ENCODE measurements at regions not wholly inside any gene's neighbourhood (a gene's known extent, or its start where the extent isn't known, plus 50 kb on each side); places are given as distances from the start of the nearest gene placed in this dataset.
"Not testable (repeated sequence)": the region's sequence is repeated elsewhere in the genome, so short reads cannot be mapped to it uniquely, and the experiment has no call there.

- ChIA-PET CTCF (no interaction called here), POLR2A (no interaction called here)
- no peak for DNase-seq (ENCODE audit: low read depth)
- H3K27me3 ChIP-seq (ENCODE audit: control insufficient read depth, insufficient read depth, low read length): no peaks in the 10 kb centered on the region
- H3K4me3 ChIP-seq (ENCODE audit: low read depth, low read length): no peak overlapping the region
- TF ChIP-seq CTCF (IDR thresholded peaks at IDR 0.05; ENCODE audit: insufficient read depth, low read depth, low read length): no peak
- H3K36me3 ChIP-seq (ENCODE audit: control insufficient read depth, insufficient read depth, low read length): no peaks in the 10 kb centered on the region
Observed at GRCh38 chr1:95770581-95770980, 536.6 kb downstream of the RWDD3 start.

GRCh38 chr1:95778217-95778616 lies 544.2 kb downstream of the RWDD3 start:
- TF ChIP-seq CTCF (IDR thresholded peaks at IDR 0.05; ENCODE audit: insufficient read depth, low read depth, low read length): no peak
- Histone ChIP-seq H3K36me3 (ENCODE audit: control insufficient read depth, insufficient read depth, low read length) (no peaks in the 10 kb centered on the region), H3K27me3 (ENCODE audit: control insufficient read depth, insufficient read depth, low read length) (no peaks in the 10 kb centered on the region), H3K4me3 (ENCODE audit: low read depth, low read length) (no peak overlapping the region)
- no peak for DNase-seq (ENCODE audit: low read depth)
- POLR2A ChIA-PET: no interaction called here
- CTCF ChIA-PET: interaction anchor here (1.1 kb wide), 1 partner anchor 24 kb away, joined by 3 read pairs; no protein-coding TSS in a partner anchor

GRCh38 chr1:95780836-95781235 lies 546.8 kb downstream of the RWDD3 start:
- Histone ChIP-seq H3K4me3 (ENCODE audit: low read depth, low read length) (no peak overlapping the region), H3K36me3 (ENCODE audit: control insufficient read depth, insufficient read depth, low read length) (no peaks in the 10 kb centered on the region), H3K27me3 (ENCODE audit: control insufficient read depth, insufficient read depth, low read length) (no peaks in the 10 kb centered on the region)
- TF ChIP-seq CTCF (IDR thresholded peaks at IDR 0.05; ENCODE audit: insufficient read depth, low read depth, low read length): no peak
- POLR2A ChIA-PET: no interaction called here
- CTCF ChIA-PET: no interaction called here
- no peak for DNase-seq (ENCODE audit: low read depth)

GRCh38 chr1:95790136-95790535 lies 556.1 kb downstream of the RWDD3 start:
- ChIA-PET CTCF (no interaction called here), POLR2A (no interaction called here)

GRCh38 chr1:95793893-95794292 lies 559.9 kb downstream of the RWDD3 start:
- no peak for TF ChIP-seq CTCF (IDR thresholded peaks at IDR 0.05; ENCODE audit: insufficient read depth, low read depth, low read length)
- H3K4me3 ChIP-seq (ENCODE audit: low read depth, low read length): no peak overlapping the region
- ChIA-PET CTCF (no interaction called here), POLR2A (no interaction called here)
- DNase-seq (ENCODE audit: low read depth): no peak
- H3K36me3 ChIP-seq (ENCODE audit: control insufficient read depth, insufficient read depth, low read length): no peaks in the 10 kb centered on the region
- H3K27me3 ChIP-seq (ENCODE audit: control insufficient read depth, insufficient read depth, low read length): no peaks in the 10 kb centered on the region

More at GRCh38 chr1:95790136-95790535, 556.1 kb downstream of the RWDD3 start:
- H3K4me3 ChIP-seq (ENCODE audit: low read depth, low read length): no peak overlapping the region
- DNase-seq (ENCODE audit: low read depth): no peak
- no peaks in the 10 kb centered on the region for H3K36me3 ChIP-seq (ENCODE audit: control insufficient read depth, insufficient read depth, low read length)
- no peaks in the 10 kb centered on the region for H3K27me3 ChIP-seq (ENCODE audit: control insufficient read depth, insufficient read depth, low read length)
- TF ChIP-seq CTCF (IDR thresholded peaks at IDR 0.05; ENCODE audit: insufficient read depth, low read depth, low read length): no peak

GRCh38 chr1:95797761-95798160 lies 563.8 kb downstream of the RWDD3 start:
- POLR2A ChIA-PET; H3K4me3 ChIP-seq (ENCODE audit: low read depth, low read length); H3K27me3 ChIP-seq (ENCODE audit: control insufficient read depth, insufficient read depth, low read length); DNase-seq (ENCODE audit: low read depth); CTCF ChIA-PET; H3K36me3 ChIP-seq (ENCODE audit: control insufficient read depth, insufficient read depth, low read length): not testable (repeated sequence)

All from BJ (cell line).